HAP-1 (cell line): ENCODE measurements at regions not wholly inside any gene's neighbourhood (a gene's known extent, or its start where the extent isn't known, plus 50 kb on each side); places are given as distances from the start of the nearest gene placed in this dataset.
"Not testable (repeated sequence)": the region's sequence is repeated elsewhere in the genome, so short reads cannot be mapped to it uniquely, and the experiment has no call there.

ENCODE experiments used
- DNase-seq, 2 experiments: peaks; one replicate each; pipeline ENCODE4 v3.0.0-alpha.2; 2016 to 2020; ENCODE audit warnings: low spot score in 2 of 2
- H3K27me3 ChIP-seq: fragments of 250-450 bp; sonication (Bioruptor Pico); 2 replicates; pipeline ENCODE4 v1.5.1; 2020; ENCODE audit warnings: low read depth, mild to moderate bottlenecking, moderate library complexity
- H3K36me3 ChIP-seq: fragments of 250-450 bp; sonication (Bioruptor Pico); replicated peaks from 2 replicates; pipeline ENCODE4 v1.5.1; 2020; ENCODE audit warnings: mild to moderate bottlenecking
- H3K4me1 ChIP-seq: fragments of 250-450 bp; sonication (Bioruptor Pico); 2 replicates; pipeline ENCODE4 v1.5.1; 2020; ENCODE audit warnings: mild to moderate bottlenecking
- H3K4me3 ChIP-seq: fragments of 250-450 bp; sonication (Bioruptor Pico); 2 replicates; pipeline ENCODE4 v1.5.1; 2020; ENCODE audit warnings: mild to moderate bottlenecking, moderate library complexity
- H3K9me3 ChIP-seq: fragments of 250-450 bp; sonication (Bioruptor Pico); 2 replicates; pipeline ENCODE4 v1.5.1; 2020; ENCODE audit warnings: mild to moderate bottlenecking, moderate library complexity
- in situ Hi-C: fragments of 300-500 bp; cut with MboI; formaldehyde crosslinking; loops from 3 replicates; pipeline ENCODE4 v1.14.3; 2020; ENCODE audit warnings: low sequenced_read_pairs, inconsistent platforms, mixed read lengths

- DNase-seq = peak; percentile 97 to 99
- Histone ChIP-seq H3K4me3 (no peak overlapping the region), H3K9me3 (no peaks in the 10 kb centered on the region), H3K4me1 (peaks cover 27% of the 10 kb centered on the region), H3K27me3 (no peaks in the 10 kb centered on the region), H3K36me3 (no peaks in the 10 kb centered on the region)
- in situ Hi-C loops = no loop called here
These were observed 68.3 kb upstream of the CHD2 start for GRCh38 chr15:92831655-92832328.

DNA sequence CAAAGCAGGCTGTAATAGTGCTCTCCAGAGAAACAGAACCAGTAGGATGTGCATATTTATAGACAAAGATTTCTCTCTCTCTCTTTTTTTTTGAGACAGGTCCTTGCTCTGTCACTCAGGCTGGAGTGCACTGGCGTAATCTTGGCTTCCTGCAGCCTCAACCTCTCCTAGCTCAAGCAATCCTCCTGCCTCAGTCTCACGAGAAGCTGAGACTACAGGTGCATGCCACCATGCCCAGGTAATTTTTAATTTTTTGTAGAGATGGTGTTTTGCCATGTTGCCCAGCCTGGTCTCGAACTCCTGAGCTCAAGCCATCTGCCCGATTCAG, 67.1 kb upstream of the CHD2 start:
- no peaks in the 10 kb centered on the region for H3K36me3 ChIP-seq
- peaks cover 27% of the 10 kb centered on the region for H3K4me1 ChIP-seq
- no peaks in the 10 kb centered on the region for H3K27me3 ChIP-seq
- in situ Hi-C loops = no loop called here
- no peak for DNase-seq
- H3K9me3 ChIP-seq = no peaks in the 10 kb centered on the region
- H3K4me3 ChIP-seq = no peak overlapping the region

- Histone ChIP-seq H3K9me3 (no peaks in the 10 kb centered on the region), H3K36me3 (no peaks in the 10 kb centered on the region), H3K27me3 (no peaks in the 10 kb centered on the region), H3K4me3 (no peak overlapping the region), H3K4me1 (peaks cover 27% of the 10 kb centered on the region)
- in situ Hi-C loops = no loop called here
- no peak for DNase-seq
These were observed 66.4 kb upstream of the CHD2 start for GRCh38 chr15:92833493-92834271.

DNA sequence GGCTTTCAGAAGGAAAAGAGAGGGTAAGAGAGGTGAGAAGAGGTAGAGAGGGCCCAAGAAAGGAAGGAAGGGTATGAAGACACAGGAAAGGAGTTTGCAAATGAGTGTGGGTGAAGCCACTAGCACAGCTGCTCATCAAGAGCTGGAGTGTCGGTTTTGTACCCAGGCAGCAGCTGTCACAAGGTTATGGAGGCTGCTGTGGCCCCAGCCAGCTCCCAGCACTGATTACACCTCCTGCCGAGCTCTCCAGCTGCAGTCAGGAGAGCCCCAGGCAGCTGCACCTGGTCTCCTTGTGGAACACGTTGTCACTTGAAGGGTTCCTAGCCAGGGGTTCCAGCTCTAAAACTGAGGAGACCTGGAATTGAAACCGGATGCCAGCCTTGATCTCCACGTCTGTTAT, 60.4 kb upstream of the CHD2 start:
- Histone ChIP-seq H3K36me3 (no peaks in the 10 kb centered on the region), H3K4me1 (no peaks in the 10 kb centered on the region; the same call in 1 of the 2 replicates), H3K27me3 (no peaks in the 10 kb centered on the region), H3K4me3 (no peak overlapping the region), H3K9me3 (no peaks in the 10 kb centered on the region)
- in situ Hi-C loops = no loop called here
- no peak for DNase-seq

- H3K4me3 ChIP-seq = no peak overlapping the region
- H3K9me3 ChIP-seq = no peaks in the 10 kb centered on the region
- no peaks in the 10 kb centered on the region; the same call in 1 of the 2 replicates for H3K4me1 ChIP-seq
- H3K27me3 ChIP-seq = no peaks in the 10 kb centered on the region
- no peak for DNase-seq
- no peaks in the 10 kb centered on the region for H3K36me3 ChIP-seq
- in situ Hi-C loops = no loop called here
These were observed 60.0 kb upstream of the CHD2 start for GRCh38 chr15:92840149-92840548.

GRCh38 chr15:92843326-92843725, 56.8 kb upstream of the CHD2 start:
- Histone ChIP-seq H3K4me3 (no peak overlapping the region), H3K9me3 (no peaks in the 10 kb centered on the region), H3K36me3 (no peaks in the 10 kb centered on the region), H3K4me1 (peaks cover 11% of the 10 kb centered on the region), H3K27me3 (no peaks in the 10 kb centered on the region)
- no peak for DNase-seq
- in situ Hi-C loops = no loop called here

- DNase-seq = no peak
- in situ Hi-C loops = no loop called here
- Histone ChIP-seq H3K27me3 (no peaks in the 10 kb centered on the region), H3K36me3 (no peaks in the 10 kb centered on the region), H3K4me3 (no peak overlapping the region), H3K4me1 (peaks cover 11% of the 10 kb centered on the region), H3K9me3 (no peaks in the 10 kb centered on the region)
These were observed 56.3 kb upstream of the CHD2 start for GRCh38 chr15:92843814-92844213.

GRCh38 chr15:92845126-92845508, 55.0 kb upstream of the CHD2 start:
- DNase-seq = no peak
- Histone ChIP-seq H3K4me1 (peaks cover 11% of the 10 kb centered on the region), H3K9me3 (0 out of 2 replicates have a peak, but pooled peaks cover 2% of the 10 kb centered on the region), H3K4me3 (no peak overlapping the region), H3K36me3 (no peaks in the 10 kb centered on the region), H3K27me3 (no peaks in the 10 kb centered on the region)
- in situ Hi-C loops = no loop called here

- Histone ChIP-seq H3K4me1 (peaks cover 11% of the 10 kb centered on the region), H3K9me3 (0 out of 2 replicates have a peak, but pooled peaks cover 6% of the 10 kb centered on the region)
- no peak for DNase-seq
These were observed 53.4 kb upstream of the CHD2 start for GRCh38 chr15:92846741-92847140.

GRCh38 chr15:92847841-92848240, 52.3 kb upstream of the CHD2 start:
- Histone ChIP-seq H3K36me3 (no peaks in the 10 kb centered on the region), H3K9me3 (0 out of 2 replicates have a peak, but pooled peaks cover 6% of the 10 kb centered on the region), H3K4me1 (peaks cover 11% of the 10 kb centered on the region), H3K4me3 (no peak overlapping the region), H3K27me3 (no peaks in the 10 kb centered on the region)
- DNase-seq = no peak
- in situ Hi-C loops = no loop called here

More at GRCh38 chr15:92846741-92847140, 53.4 kb upstream of the CHD2 start:
- no peaks in the 10 kb centered on the region for H3K36me3 ChIP-seq
- H3K4me3 ChIP-seq = no peak overlapping the region
- no peaks in the 10 kb centered on the region for H3K27me3 ChIP-seq
- in situ Hi-C loops = no loop called here

DNA sequence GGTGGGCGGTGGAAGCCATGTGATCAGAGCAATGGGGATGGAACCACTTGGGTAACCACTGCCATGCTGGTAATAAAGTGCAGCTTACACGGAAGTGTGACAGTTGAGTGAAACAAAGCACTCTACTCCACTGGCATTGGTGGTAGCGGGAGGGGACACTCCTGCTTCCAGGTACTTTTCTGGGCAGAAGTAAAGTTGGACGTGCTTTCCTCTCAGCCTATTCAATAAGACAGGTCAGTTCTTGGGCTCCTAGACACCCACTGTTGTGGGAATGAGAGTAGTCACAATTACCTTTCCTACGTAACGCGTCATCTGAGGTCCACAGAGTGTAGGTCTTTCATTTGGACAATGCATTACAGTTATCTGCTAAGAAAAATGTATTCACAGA, 51.7 kb upstream of the CHD2 start:
- no peak overlapping the region for H3K4me3 ChIP-seq
- in situ Hi-C loops = no loop called here
- peaks cover 11% of the 10 kb centered on the region for H3K4me1 ChIP-seq
- H3K9me3 ChIP-seq = 0 out of 2 replicates have a peak, but pooled peaks cover 6% of the 10 kb centered on the region
- DNase-seq = no peak
- no peaks in the 10 kb centered on the region for H3K36me3 ChIP-seq
- H3K27me3 ChIP-seq = no peaks in the 10 kb centered on the region

DNA sequence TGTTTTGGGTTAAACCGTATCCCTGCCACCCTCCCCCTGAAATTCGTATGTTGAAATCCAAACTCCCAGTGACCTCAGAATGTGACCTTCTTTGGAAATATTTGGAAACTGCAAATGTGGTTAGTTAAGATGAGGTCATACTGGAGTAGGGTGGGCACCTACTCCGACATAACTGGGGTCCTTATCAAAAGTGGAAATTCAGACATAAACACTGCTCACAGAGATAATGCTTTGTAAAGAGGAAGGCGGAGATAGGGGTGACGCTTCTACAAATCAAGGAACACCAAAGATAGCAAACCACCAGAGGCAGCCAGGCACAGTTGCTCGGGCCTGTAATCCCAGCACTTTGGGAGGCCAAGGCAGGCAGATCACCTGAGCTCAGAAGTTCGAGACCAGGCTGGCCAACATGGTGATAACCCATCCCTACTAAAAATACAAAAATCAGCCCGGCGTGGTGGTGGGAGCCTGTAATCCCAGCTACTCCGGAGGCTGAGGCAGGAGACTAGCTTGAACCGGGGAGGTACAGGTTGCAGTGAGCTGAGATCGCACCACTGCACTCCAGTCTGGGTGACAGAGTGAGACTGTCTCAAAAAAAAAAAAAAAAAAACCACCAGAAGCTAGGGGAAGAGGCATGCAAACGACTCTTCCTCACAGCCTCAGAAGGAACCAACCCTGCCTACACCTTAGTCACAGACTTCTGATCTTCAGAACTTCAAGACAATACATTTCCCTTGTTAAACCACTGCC, 51.1 kb upstream of the CHD2 start:
- no peak for DNase-seq
- in situ Hi-C loops = no loop called here
- no peaks in the 10 kb centered on the region for H3K27me3 ChIP-seq
- H3K9me3 ChIP-seq = 0 out of 2 replicates have a peak, but pooled peaks cover 6% of the 10 kb centered on the region
- H3K4me3 ChIP-seq = no peak overlapping the region
- H3K4me1 ChIP-seq = peaks cover 11% of the 10 kb centered on the region
- no peaks in the 10 kb centered on the region for H3K36me3 ChIP-seq

- H3K4me3 ChIP-seq, H3K9me3 ChIP-seq, H3K36me3 ChIP-seq, in situ Hi-C loops, H3K27me3 ChIP-seq, DNase-seq: not testable (repeated sequence)
- peaks cover 11% of the 10 kb centered on the region for H3K4me1 ChIP-seq
These were observed 49.9 kb upstream of the CHD2 start for GRCh38 chr15:92850218-92850617.
